ENCODE measurements at regions not wholly inside any gene's neighbourhood (a gene's known extent, or its start where the extent isn't known, plus 50 kb on each side); places are given as distances from the start of the nearest gene placed in this dataset.

GRCh38 chr9:106704056-106704615, 158.8 kb upstream of the ZNF462 start:
- dilution Hi-C loops (cut with MboI; ENCODE audit: extremely low pct_ligation_motif_present, low sequenced_read_pairs) = no loop called here
- no peak overlapping the region for H2AFZ ChIP-seq (ENCODE audit: low read depth, low read length)

More at GRCh38 chr9:106704056-106704615, 158.8 kb upstream of the ZNF462 start:
- BruUV-seq (replicated peaks) = no TSS peak
- no peak for TF ChIP-seq MYC (IDR thresholded peaks at IDR 0.05; ENCODE audit: low read depth, low read length)
- TF ChIP-seq POLR2A (IDR thresholded peaks at IDR 0.05; ENCODE audit: low read depth, low read length) = no peak
- TF ChIP-seq CTCF (IDR thresholded peaks at IDR 0.05; ENCODE audit: extremely low read depth in 1 of 2, insufficient read depth in 1 of 2, low read depth in 1 of 2, low read length in 2 of 2) = no peak
- no peak for TF ChIP-seq EZH2 (IDR thresholded peaks at IDR 0.05; ENCODE audit: borderline replicate concordance, low read depth, low read length, severe bottlenecking)
- TF ChIP-seq FOS (IDR thresholded peaks at IDR 0.05; ENCODE audit: borderline replicate concordance, insufficient read depth, low read length) = no peak
- TF ChIP-seq POLR2AphosphoS5 (IDR thresholded peaks at IDR 0.05; ENCODE audit: insufficient read depth, low read depth, low read length) = no peak
- TF ChIP-seq GATA2 (IDR thresholded peaks at IDR 0.05; ENCODE audit: insufficient read depth, insufficient read length, low read depth, low read length) = no peak
- no peak overlapping the region for H3K4me3 ChIP-seq (replicated peaks in 1 of 3; ENCODE audit: insufficient read depth in 1 of 3, low read depth in 1 of 3, low read length in 3 of 3)
- CTCF ChIA-PET = no interaction called here
- H3K9me3 ChIP-seq (replicated peaks; ENCODE audit: control insufficient read depth, insufficient read depth, low read length) = no peaks in the 10 kb centered on the region
- no peaks in the 10 kb centered on the region for H3K79me2 ChIP-seq (ENCODE audit: control insufficient read depth, insufficient read depth, low read length)
- H3K27ac ChIP-seq (ENCODE audit: insufficient read depth, low read depth, low read length) = no peak overlapping the region
- H3K36me3 ChIP-seq (ENCODE audit: control insufficient read depth in 2 of 2, extremely low read depth in 1 of 2, insufficient read depth in 2 of 2, low read length in 2 of 2) = no peaks in the 10 kb centered on the region
- no peaks in the 10 kb centered on the region for H4K20me1 ChIP-seq (replicated peaks; ENCODE audit: control insufficient read depth, extremely low read depth, insufficient read depth, low read length)
- intact Hi-C loops (cut with micrococcal nuclease) = no loop called here
- POLR2A ChIA-PET = no interaction called here
- no peaks in the 10 kb centered on the region for H3K27me3 ChIP-seq (ENCODE audit: control insufficient read depth in 2 of 2, insufficient read depth in 2 of 2, low read length in 2 of 2)
- H3K4me2 ChIP-seq (ENCODE audit: insufficient read depth, low read length) = no peak overlapping the region
- no peaks in the 10 kb centered on the region for H3K4me1 ChIP-seq (ENCODE audit: control insufficient read depth, extremely low read depth, insufficient read depth, low read length)
- FAIRE-seq (no peak), DNase-seq (ENCODE audit: low read depth, low spot score) (no peak)
- H3K9me1 ChIP-seq (replicated peaks; ENCODE audit: control insufficient read depth, extremely low read depth, insufficient read depth, low read length) = no peaks in the 10 kb centered on the region
- H3K9ac ChIP-seq (replicated peaks; ENCODE audit: extremely low read depth, insufficient read depth, low read length) = no peak overlapping the region
